ENCODE measurements at regions not wholly inside any gene's neighbourhood (a gene's known extent, or its start where the extent isn't known, plus 50 kb on each side); places are given as distances from the start of the nearest gene placed in this dataset.

DNA sequence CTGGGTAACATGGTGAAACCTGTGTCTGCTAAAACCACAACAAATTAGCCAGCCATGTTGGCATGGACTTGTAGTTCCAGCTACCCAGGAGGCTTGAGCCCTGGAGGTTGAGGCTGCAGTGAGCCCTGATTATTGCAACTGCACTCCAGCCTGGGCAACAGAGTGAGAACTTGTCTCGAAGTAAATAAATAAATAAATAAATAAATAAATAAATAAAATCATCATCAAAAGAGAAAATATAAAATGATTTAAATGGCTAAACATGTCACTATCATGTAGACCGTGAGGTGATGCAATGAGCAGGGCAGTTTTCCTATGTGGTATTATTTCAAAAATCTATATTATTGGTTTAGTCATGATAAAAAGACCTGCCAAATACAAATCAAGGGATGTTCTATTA lies 2074.3 kb downstream of the PCDH9 start:
- DNase-seq (ENCODE audit: insufficient read length, low spot score) (no peak), FAIRE-seq (no peak)
- no peak for TF ChIP-seq CTCF (IDR thresholded peaks at IDR 0.05; ENCODE audit: insufficient read depth, missing control alignments)

- DNase-seq (ENCODE audit: insufficient read length, low spot score) (no peak), FAIRE-seq (no peak)
- TF ChIP-seq CTCF (IDR thresholded peaks at IDR 0.05; ENCODE audit: insufficient read depth, missing control alignments) = no peak
Measured at GRCh38 chr13:65154661-65155447, 2075.3 kb downstream of the PCDH9 start.

GRCh38 chr13:65149687-65150086 lies 2080.4 kb downstream of the PCDH9 start:
- TF ChIP-seq CTCF (IDR thresholded peaks at IDR 0.05; ENCODE audit: insufficient read depth, missing control alignments) = no peak
- DNase-seq (ENCODE audit: insufficient read length, low spot score) = no peak
- FAIRE-seq = no peak

DNA sequence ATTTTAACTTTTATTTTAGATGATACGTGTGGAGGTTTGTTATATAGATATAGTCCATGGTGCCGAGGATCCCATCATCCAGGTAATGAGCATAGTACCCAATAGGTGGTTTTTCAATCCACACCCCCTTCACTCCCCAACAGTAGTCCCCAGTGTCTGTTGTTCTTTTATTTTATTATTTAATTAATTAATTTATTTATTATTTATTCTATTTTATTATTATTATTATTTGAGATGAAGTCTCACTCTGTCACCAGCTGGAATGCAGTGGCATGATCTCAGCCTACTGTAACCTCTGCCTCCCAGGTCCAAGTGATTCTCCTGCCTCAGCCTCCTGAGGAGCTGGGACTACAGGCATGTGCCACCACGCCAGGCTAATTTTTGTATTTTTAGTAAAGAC lies 2086.2 kb downstream of the PCDH9 start:
- no peak for FAIRE-seq
- TF ChIP-seq CTCF (IDR thresholded peaks at IDR 0.05; ENCODE audit: insufficient read depth, missing control alignments) = no peak
- DNase-seq (ENCODE audit: insufficient read length, low spot score) = no peak

- no peak for DNase-seq (ENCODE audit: insufficient read length, low spot score)
- FAIRE-seq = no peak
- no peak for TF ChIP-seq CTCF (IDR thresholded peaks at IDR 0.05; ENCODE audit: insufficient read depth, missing control alignments)
Measured at GRCh38 chr13:65133094-65133493, 2097.0 kb downstream of the PCDH9 start.

GRCh38 chr13:65125236-65125635 lies 2104.9 kb downstream of the PCDH9 start:
- TF ChIP-seq CTCF (IDR thresholded peaks at IDR 0.05; ENCODE audit: insufficient read depth, missing control alignments) = no peak
- FAIRE-seq = no peak
- DNase-seq (ENCODE audit: insufficient read length, low spot score) = no peak

DNA sequence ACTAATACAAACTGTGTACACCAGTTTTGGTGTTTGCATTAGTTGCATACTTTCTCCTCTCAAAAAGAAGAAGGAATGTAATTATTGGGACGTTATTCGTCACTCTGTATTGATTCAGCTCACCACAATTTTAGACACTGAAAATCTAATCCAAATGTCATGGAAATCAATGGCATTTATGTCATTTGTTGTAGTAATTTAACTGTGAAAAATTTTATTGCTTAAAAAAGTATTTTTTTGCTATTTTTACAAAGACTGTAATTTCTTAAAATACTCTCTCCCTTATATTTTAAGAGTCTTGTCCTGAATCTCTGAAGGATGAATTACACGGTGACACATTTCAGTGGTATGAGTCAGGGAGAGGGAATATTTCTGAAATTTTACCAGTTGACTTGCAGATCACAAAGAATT lies 2117.6 kb downstream of the PCDH9 start:
- TF ChIP-seq CTCF (IDR thresholded peaks at IDR 0.05; ENCODE audit: insufficient read depth, missing control alignments) = no peak
- no peak for FAIRE-seq
- no peak for DNase-seq (ENCODE audit: insufficient read length, low spot score)
